22Rv1 (cell line): ENCODE measurements at regions not wholly inside any gene's neighbourhood (a gene's known extent, or its start where the extent isn't known, plus 50 kb on each side); places are given as distances from the start of the nearest gene placed in this dataset.

Source experiments
- H3K27ac ChIP-seq: fragments of 450-650 bp; 2 replicates; pipeline ENCODE4 v1.5.1; 2017
- ZFX ChIP-seq: fragments of 450-650 bp; IDR thresholded peaks from 2 replicates; pipeline ENCODE4 v1.6.1; 2017; ENCODE audit warnings: antibody characterized with exemption, borderline replicate concordance
- TF ChIP-seq, protein P1 (sequence below): fragments of 450-650 bp; IDR thresholded peaks from 2 replicates; pipeline ENCODE4 v1.5.1; 2017; ENCODE audit warnings: mild to moderate bottlenecking

DNA sequence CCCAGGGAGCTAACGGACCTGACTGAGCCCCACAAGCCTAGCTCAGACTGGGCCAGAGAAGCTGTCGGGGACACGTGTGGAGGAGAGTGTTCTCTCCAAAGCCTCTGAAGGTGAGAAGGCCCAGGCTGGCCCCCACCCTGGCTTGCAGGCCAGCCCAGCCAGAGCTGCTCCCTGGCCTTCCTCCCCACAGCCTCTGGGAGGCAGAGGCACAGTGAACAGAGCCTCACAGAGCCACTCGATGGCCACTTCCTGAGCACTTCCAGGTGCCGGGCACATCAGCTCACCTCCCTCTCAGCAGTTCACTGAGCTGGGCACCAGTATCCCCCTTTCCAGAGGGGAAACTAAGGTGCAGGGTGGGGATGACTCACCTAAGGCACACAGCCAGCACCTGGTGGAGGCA, 109.4 kb upstream of the LINGO1 start:
- H3K27ac ChIP-seq, result no peak overlapping the region
- no peak for TF ChIP-seq ZFX
- TF ChIP-seq, protein P1, sequence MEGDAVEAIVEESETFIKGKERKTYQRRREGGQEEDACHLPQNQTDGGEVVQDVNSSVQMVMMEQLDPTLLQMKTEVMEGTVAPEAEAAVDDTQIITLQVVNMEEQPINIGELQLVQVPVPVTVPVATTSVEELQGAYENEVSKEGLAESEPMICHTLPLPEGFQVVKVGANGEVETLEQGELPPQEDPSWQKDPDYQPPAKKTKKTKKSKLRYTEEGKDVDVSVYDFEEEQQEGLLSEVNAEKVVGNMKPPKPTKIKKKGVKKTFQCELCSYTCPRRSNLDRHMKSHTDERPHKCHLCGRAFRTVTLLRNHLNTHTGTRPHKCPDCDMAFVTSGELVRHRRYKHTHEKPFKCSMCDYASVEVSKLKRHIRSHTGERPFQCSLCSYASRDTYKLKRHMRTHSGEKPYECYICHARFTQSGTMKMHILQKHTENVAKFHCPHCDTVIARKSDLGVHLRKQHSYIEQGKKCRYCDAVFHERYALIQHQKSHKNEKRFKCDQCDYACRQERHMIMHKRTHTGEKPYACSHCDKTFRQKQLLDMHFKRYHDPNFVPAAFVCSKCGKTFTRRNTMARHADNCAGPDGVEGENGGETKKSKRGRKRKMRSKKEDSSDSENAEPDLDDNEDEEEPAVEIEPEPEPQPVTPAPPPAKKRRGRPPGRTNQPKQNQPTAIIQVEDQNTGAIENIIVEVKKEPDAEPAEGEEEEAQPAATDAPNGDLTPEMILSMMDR, result no peak

DNA sequence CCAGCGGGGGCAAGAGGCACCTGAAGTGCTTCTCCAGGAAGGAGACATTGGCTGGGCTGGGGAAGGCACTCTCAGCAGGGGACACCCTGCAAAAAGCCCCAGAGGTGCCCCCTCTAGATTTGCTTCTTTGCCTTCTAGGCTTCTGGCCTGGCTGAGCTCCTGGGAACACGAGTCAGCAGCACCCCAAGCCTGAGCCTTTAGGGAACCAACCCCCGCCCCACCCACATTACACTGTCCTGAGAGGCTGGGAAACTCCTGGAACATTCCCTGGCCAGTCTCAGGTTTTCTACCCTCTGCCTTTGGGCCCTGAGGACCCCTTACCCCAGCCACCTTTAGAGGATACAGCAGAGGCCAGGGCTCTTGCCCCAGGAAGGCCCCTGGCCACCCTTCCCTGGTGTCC, 108.4 kb upstream of the LINGO1 start:
- TF ChIP-seq ZFX, result no peak
- TF ChIP-seq, protein P1, result no peak
- no peak overlapping the region for H3K27ac ChIP-seq

DNA sequence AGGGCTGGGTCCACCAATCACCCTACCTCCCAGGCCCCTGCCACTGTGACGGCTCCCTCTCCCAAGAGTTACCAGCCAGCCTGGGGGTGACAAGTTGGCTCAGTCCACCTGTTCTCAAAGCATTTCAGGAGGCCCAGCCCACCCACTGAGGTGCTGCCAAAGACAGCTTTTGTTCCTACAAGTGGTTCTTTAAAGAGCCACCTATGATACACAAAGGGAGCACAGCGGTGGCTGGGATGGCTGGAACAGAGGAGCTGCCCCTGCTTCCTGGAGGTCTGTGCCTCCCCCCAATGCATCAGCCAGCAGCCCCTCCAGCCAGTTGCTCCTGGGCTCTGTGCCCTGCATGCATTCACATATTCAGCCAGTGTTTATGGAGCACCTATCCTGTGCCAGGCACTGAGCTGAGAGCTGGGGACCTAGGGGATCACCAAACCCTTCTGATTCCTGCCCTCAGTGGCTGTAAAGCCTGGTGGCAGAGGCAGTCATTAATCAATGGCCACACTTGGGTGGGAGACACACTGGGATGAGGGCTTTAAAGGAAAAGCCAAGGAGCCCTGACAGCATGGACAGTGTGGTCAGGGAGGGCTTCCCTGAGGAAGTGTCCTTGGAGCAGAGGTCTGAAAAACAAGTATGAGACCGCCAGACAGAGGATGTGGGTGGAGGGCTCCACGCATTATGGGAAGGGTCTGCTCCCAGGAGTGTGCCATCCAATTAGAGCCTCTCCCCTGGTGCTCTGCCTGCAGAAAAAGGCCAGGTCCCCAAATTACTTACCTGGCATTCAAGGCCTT, 107.1 kb upstream of the LINGO1 start:
- no peak overlapping the region for H3K27ac ChIP-seq
- TF ChIP-seq ZFX, result no peak
- TF ChIP-seq, protein P1, result no peak

DNA sequence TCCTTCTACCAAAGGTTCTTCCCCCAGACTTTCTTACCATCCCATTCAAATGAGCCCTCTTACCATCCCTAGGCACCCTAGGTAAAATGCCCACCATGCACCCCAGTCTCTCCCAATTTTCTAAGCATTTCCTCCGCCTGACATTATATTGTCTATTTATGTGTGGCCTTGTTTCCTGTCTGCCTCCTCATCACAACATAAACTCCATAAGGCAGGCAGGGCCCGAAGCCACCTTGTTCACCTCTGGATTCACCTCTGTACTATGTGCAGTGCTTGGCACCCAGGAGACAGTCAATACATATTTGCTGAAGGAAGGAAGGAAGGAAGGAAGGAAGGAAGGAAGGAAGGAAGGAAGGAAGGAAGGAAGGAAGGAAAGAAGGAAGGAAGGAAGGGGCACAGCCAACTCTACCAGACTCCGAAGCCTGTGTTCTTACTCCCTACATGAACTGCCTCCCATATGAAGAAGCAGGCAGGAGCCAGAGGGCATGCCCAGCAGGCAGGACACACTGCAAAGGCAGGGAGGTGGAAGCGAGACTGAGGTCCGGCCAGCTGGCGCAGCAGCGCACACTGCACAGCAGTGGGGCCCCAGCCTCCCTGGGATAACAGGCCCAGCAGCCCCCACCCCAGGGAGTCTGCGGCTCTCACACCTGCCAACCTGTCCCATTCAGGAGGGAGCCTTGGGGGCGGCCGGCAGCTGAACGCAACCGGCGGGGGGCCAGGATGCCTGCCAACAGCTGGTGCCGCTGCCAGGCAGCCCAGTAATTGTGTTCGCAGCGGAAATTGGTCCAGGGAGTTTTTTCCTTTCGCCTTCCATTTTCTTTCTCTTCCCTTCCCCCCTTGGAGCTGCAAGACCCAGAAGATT, 106.0 kb upstream of the LINGO1 start:
- no peak for TF ChIP-seq ZFX
- TF ChIP-seq, protein P1, result no peak
- no peak overlapping the region for H3K27ac ChIP-seq

DNA sequence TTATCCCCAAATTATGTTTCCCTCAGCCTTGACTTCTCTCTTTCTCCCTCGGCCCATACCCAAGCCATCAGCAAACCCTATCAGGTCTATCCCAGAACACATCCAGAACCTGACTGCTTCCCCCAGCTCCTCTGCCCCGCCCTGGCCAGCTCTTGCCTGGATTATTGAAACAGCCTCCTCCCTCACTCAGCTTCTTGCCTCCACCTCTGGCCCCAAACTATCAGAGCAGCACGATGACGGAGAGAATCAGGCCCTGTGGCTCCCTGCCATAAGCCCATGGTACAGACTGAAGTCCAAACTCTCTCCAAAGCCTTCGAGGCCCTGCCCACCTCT, 105.3 kb upstream of the LINGO1 start:
- H3K27ac ChIP-seq, result no peak overlapping the region
- no peak for TF ChIP-seq ZFX
- TF ChIP-seq, protein P1, result no peak

DNA sequence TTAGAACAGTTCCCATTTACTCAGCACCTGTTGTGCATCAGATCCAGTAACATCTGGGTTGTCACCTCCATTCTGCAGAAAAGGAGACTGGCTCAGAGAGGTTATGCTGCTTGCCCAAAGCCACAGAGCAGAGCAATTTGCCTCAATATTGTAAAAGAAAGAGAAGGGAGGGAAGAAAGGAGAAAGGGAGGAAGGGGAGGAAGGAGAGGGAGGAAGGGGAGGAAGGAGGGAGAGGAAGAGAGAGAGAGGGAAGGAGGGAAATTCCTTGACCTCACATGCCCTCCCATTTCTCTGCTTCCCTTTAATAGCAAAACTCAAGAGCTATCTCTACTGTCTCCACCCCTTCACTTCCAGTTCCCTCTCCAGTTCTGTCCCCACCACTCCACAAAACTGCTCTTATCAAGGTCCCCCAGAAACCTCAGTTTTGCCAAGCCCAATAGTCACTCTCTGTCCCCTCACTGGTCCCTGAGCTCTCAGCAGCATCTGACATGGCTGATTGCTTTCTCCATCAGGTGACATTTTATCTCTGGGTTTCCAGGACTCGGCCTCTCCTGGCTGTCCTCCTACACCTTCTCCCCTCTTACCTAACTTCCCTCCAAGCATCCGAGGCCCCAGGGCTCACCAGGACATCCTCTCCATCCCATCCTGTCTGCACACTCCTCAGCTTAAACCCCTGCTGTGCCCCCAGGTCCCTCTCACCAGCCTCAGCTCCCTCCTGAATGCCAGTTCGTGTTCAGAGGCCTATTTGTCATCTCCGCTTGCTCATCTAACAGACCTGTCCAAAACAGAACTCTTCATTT, 104.7 kb upstream of the LINGO1 start:
- no peak overlapping the region for H3K27ac ChIP-seq
- TF ChIP-seq, protein P1, result no peak
- TF ChIP-seq ZFX, result no peak
